ENCODE measurements at regions not wholly inside any gene's neighbourhood (a gene's known extent, or its start where the extent isn't known, plus 50 kb on each side); places are given as distances from the start of the nearest gene placed in this dataset.

- ChIA-PET CTCF (no interaction called here), POLR2A (no interaction called here)
Measured at GRCh38 chr10:8596929-8597472, 542.5 kb downstream of the GATA3 start.

GRCh38 chr10:8600192-8600591, 545.7 kb downstream of the GATA3 start:
- ChIA-PET CTCF (no interaction called here), POLR2A (no interaction called here)

GRCh38 chr10:8602821-8603220, 548.3 kb downstream of the GATA3 start:
- ChIA-PET CTCF (no interaction called here), POLR2A (no interaction called here)

GRCh38 chr10:8614054-8614565, 559.6 kb downstream of the GATA3 start:
- CTCF ChIA-PET, result no interaction called here
- POLR2A ChIA-PET, result no interaction called here

GRCh38 chr10:8615118-8615517, 560.6 kb downstream of the GATA3 start:
- ChIA-PET CTCF (no interaction called here), POLR2A (no interaction called here)

- ChIA-PET POLR2A (no interaction called here), CTCF (interaction anchor here (0.7 kb wide), 1 partner anchor 65 kb away, joined by 4 read pairs; no protein-coding TSS in a partner anchor)
Measured at GRCh38 chr10:8616166-8616565, 561.7 kb downstream of the GATA3 start.

- POLR2A ChIA-PET, result no interaction called here
- CTCF ChIA-PET, result no interaction called here
Measured at GRCh38 chr10:8617792-8618191, 563.3 kb downstream of the GATA3 start.

GRCh38 chr10:8618834-8619233, 564.3 kb downstream of the GATA3 start:
- POLR2A ChIA-PET, result no interaction called here
- CTCF ChIA-PET, result interaction anchor here (1.1 kb wide), 1 partner anchor 11 kb away, joined by 3 read pairs; no protein-coding TSS in a partner anchor

- ChIA-PET POLR2A (no interaction called here), CTCF (no interaction called here)
Measured at GRCh38 chr10:8628351-8628750, 573.9 kb downstream of the GATA3 start.

GRCh38 chr10:8633909-8634308, 579.4 kb downstream of the GATA3 start:
- CTCF ChIA-PET, result no interaction called here
- POLR2A ChIA-PET, result no interaction called here

GRCh38 chr10:8636371-8636770, 581.9 kb downstream of the GATA3 start:
- ChIA-PET POLR2A (no interaction called here), CTCF (no interaction called here)

GRCh38 chr10:8637640-8638039, 583.2 kb downstream of the GATA3 start:
- ChIA-PET CTCF (no interaction called here), POLR2A (no interaction called here)

- CTCF ChIA-PET, result no interaction called here
Measured at GRCh38 chr10:8638088-8638672, 583.7 kb downstream of the GATA3 start.

GRCh38 chr10:8639486-8640185, 585.1 kb downstream of the GATA3 start:
- ChIA-PET CTCF (no interaction called here), POLR2A (no interaction called here)

More at GRCh38 chr10:8638088-8638672, 583.7 kb downstream of the GATA3 start:
- POLR2A ChIA-PET, result no interaction called here

- CTCF ChIA-PET, result no interaction called here
- POLR2A ChIA-PET, result no interaction called here
Measured at GRCh38 chr10:8640301-8640700, 585.8 kb downstream of the GATA3 start.

- ChIA-PET CTCF (no interaction called here), POLR2A (no interaction called here)
Measured at GRCh38 chr10:8640878-8641277, 586.4 kb downstream of the GATA3 start.

- CTCF ChIA-PET, result no interaction called here
Measured at GRCh38 chr10:8656261-8656660, 601.8 kb downstream of the GATA3 start.

GRCh38 chr10:8659982-8660381, 605.5 kb downstream of the GATA3 start:
- ChIA-PET CTCF (no interaction called here), POLR2A (no interaction called here)

More at GRCh38 chr10:8656261-8656660, 601.8 kb downstream of the GATA3 start:
- POLR2A ChIA-PET, result no interaction called here

- ChIA-PET POLR2A (no interaction called here), CTCF (no interaction called here)
Measured at GRCh38 chr10:8661886-8662285, 607.4 kb downstream of the GATA3 start.

GRCh38 chr10:8663131-8663530, 608.6 kb downstream of the GATA3 start:
- ChIA-PET POLR2A (no interaction called here), CTCF (no interaction called here)

GRCh38 chr10:8665322-8665721, 610.8 kb downstream of the GATA3 start:
- POLR2A ChIA-PET, result no interaction called here
- CTCF ChIA-PET, result no interaction called here

- ChIA-PET POLR2A (no interaction called here), CTCF (no interaction called here)
Measured at GRCh38 chr10:8670461-8670860, 616.0 kb downstream of the GATA3 start.
